Breast epithelium (tissue), 3 donors: ENCODE measurements at regions not wholly inside any gene's neighbourhood (a gene's known extent, or its start where the extent isn't known, plus 50 kb on each side); places are given as distances from the start of the nearest gene placed in this dataset.

ENCODE experiments used
- CTCF ChIP-seq, 3 donors: fragments of 450-650 bp; IDR thresholded peaks; one replicate each; pipeline ENCODE4 v1.5.1; 2016 to 2017; ENCODE audit warnings: antibody characterized with exemption in 3 of 3, mild to moderate bottlenecking in 3 of 3, moderate library complexity in 3 of 3
- POLR2A ChIP-seq: fragments of 450-650 bp; IDR thresholded peaks from one replicate; pipeline ENCODE4 v1.6.1; 2016; ENCODE audit warnings: antibody characterized with exemption, mild to moderate bottlenecking, moderate library complexity
- POLR2AphosphoS5 ChIP-seq, 3 donors: sonication (generic); formaldehyde crosslinking; IDR thresholded peaks; one replicate each; pipeline ENCODE4 v1.6.1; 2017; ENCODE audit warnings: antibody characterized with exemption in 3 of 3

GRCh38 chr2:7977981-7978380 lies 703.9 kb upstream of the ID2 start:
- TF ChIP-seq CTCF (IDR thresholded peaks at IDR 0.05) (no peak), POLR2A (no peak), POLR2AphosphoS5 (IDR thresholded peaks at IDR 0.05) (no peak)
